ENCODE measurements at regions not wholly inside any gene's neighbourhood (a gene's known extent, or its start where the extent isn't known, plus 50 kb on each side); places are given as distances from the start of the nearest gene placed in this dataset.

DNA sequence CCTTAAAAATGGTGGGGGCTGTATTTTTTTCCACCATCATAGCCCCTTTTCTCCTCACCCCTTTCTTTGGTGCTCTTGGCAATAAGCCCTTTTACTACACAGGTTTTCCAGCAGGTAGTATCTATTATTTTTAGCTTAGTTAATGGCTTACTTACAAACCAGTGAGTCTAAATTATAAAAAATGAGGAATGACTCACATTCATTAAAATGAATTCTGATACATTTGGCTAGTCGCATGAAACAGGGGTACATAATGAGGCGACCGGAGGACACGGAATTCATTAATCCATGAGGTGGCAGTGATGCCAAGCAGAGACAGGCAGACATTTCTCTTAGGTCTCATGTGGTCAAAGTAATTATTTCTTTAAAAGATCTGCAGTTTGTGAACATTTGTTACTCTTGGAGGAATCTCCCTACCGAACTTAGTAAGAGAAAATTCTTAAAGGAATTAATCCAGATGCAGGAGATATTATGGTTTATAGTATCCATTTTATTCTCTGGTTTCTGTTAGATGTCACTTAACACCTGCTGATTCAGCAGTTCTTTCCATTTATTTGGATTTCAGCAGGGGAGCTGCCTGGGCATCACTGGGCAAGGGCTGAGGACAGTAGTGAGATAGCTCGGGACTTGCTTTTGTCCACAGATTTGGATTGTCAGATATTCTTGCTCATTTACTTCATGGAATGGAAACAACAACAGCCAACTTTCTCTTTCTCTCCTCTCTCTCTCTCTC is 575.0 kb upstream of the NR3C2 start:
- TF ChIP-seq ZNF138 (tag by site-specific recombination; IDR thresholded peaks at IDR 0.05; ENCODE audit: borderline replicate concordance): no peak
- TF ChIP-seq SETDB1 (IDR thresholded peaks at IDR 0.05; ENCODE audit: insufficient read length, low read length): no peak
- TF ChIP-seq, protein P1, sequence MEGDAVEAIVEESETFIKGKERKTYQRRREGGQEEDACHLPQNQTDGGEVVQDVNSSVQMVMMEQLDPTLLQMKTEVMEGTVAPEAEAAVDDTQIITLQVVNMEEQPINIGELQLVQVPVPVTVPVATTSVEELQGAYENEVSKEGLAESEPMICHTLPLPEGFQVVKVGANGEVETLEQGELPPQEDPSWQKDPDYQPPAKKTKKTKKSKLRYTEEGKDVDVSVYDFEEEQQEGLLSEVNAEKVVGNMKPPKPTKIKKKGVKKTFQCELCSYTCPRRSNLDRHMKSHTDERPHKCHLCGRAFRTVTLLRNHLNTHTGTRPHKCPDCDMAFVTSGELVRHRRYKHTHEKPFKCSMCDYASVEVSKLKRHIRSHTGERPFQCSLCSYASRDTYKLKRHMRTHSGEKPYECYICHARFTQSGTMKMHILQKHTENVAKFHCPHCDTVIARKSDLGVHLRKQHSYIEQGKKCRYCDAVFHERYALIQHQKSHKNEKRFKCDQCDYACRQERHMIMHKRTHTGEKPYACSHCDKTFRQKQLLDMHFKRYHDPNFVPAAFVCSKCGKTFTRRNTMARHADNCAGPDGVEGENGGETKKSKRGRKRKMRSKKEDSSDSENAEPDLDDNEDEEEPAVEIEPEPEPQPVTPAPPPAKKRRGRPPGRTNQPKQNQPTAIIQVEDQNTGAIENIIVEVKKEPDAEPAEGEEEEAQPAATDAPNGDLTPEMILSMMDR (tag by site-specific recombination; IDR thresholded peaks at IDR 0.05): no peak
- TF ChIP-seq ZNF274 (IDR thresholded peaks at IDR 0.05; ENCODE audit: low read length): no peak
- no peak for TF ChIP-seq ZNF274 (tag by site-specific recombination; IDR thresholded peaks at IDR 0.05; ENCODE audit: borderline replicate concordance)
- no peak for TF ChIP-seq SALL2 (tag by site-specific recombination; IDR thresholded peaks at IDR 0.05; ENCODE audit: borderline replicate concordance)
- TF ChIP-seq, protein P2, sequence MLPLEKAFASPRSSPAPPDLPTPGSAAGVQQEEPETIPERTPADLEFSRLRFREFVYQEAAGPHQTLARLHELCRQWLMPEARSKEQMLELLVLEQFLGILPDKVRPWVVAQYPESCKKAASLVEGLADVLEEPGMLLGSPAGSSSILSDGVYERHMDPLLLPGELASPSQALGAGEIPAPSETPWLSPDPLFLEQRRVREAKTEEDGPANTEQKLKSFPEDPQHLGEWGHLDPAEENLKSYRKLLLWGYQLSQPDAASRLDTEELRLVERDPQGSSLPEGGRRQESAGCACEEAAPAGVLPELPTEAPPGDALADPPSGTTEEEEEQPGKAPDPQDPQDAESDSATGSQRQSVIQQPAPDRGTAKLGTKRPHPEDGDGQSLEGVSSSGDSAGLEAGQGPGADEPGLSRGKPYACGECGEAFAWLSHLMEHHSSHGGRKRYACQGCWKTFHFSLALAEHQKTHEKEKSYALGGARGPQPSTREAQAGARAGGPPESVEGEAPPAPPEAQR (tag by site-specific recombination; IDR thresholded peaks at IDR 0.05): no peak
- no peak for TF ChIP-seq KLF1 (tag by site-specific recombination; IDR thresholded peaks at IDR 0.05)
- TF ChIP-seq ZFHX2 (tag by site-specific recombination; conservative IDR thresholded peaks at IDR 0.05): no peak
- TF ChIP-seq, protein P3, sequence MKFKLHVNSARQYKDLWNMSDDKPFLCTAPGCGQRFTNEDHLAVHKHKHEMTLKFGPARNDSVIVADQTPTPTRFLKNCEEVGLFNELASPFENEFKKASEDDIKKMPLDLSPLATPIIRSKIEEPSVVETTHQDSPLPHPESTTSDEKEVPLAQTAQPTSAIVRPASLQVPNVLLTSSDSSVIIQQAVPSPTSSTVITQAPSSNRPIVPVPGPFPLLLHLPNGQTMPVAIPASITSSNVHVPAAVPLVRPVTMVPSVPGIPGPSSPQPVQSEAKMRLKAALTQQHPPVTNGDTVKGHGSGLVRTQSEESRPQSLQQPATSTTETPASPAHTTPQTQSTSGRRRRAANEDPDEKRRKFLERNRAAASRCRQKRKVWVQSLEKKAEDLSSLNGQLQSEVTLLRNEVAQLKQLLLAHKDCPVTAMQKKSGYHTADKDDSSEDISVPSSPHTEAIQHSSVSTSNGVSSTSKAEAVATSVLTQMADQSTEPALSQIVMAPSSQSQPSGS (tag by site-specific recombination; IDR thresholded peaks at IDR 0.05; ENCODE audit: low read depth): no peak
- no peak for TF ChIP-seq ZEB2 (tag by site-specific recombination; IDR thresholded peaks at IDR 0.05)
- no peak for TF ChIP-seq TCF7L2 (IDR thresholded peaks at IDR 0.05; ENCODE audit: borderline replicate concordance, low read depth, low read length)
- TF ChIP-seq, protein P4, sequence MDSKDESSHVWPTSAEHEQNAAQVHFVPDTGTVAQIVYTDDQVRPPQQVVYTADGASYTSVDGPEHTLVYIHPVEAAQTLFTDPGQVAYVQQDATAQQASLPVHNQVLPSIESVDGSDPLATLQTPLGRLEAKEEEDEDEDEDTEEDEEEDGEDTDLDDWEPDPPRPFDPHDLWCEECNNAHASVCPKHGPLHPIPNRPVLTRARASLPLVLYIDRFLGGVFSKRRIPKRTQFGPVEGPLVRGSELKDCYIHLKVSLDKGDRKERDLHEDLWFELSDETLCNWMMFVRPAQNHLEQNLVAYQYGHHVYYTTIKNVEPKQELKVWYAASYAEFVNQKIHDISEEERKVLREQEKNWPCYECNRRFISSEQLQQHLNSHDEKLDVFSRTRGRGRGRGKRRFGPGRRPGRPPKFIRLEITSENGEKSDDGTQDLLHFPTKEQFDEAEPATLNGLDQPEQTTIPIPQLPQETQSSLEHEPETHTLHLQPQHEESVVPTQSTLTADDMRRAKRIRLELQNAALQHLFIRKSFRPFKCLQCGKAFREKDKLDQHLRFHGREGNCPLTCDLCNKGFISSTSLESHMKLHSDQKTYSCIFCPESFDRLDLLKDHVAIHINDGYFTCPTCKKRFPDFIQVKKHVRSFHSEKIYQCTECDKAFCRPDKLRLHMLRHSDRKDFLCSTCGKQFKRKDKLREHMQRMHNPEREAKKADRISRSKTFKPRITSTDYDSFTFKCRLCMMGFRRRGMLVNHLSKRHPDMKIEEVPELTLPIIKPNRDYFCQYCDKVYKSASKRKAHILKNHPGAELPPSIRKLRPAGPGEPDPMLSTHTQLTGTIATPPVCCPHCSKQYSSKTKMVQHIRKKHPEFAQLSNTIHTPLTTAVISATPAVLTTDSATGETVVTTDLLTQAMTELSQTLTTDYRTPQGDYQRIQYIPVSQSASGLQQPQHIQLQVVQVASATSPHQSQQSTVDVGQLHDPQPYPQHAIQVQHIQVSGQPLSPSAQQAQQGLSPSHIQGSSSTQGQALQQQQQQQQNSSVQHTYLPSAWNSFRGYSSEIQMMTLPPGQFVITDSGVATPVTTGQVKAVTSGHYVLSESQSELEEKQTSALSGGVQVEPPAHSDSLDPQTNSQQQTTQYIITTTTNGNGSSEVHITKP (tag by site-specific recombination; IDR thresholded peaks at IDR 0.05): no peak
